A673 (cell line): ENCODE measurements at regions not wholly inside any gene's neighbourhood (a gene's known extent, or its start where the extent isn't known, plus 50 kb on each side); places are given as distances from the start of the nearest gene placed in this dataset.

ENCODE experiments used
- BruUV-seq: library from RNA; stranded (reverse); fragments of 400-500 nt; replicated peaks from 2 replicates; lab custom pipeline; 2021; lab: Mats Ljungman, UMichigan
- CTCF ChIA-PET: fragments of 300-600 bp; sonication (Branson Sonifier 250); formaldehyde crosslinking; loops from one replicate; lab custom pipeline; 2022; ENCODE audit warnings: antibody characterized with exemption; lab: Charles Lee
- POLR2A ChIA-PET: fragments of 300-600 bp; sonication (Branson Sonifier 250); formaldehyde crosslinking; loops from one replicate; lab custom pipeline; 2022; ENCODE audit warnings: antibody characterized with exemption; ENCODE audit not compliant: low non-redundant PET; lab: Charles Lee
- DNase-seq: peaks from one replicate; pipeline ENCODE4 v3.0.0-alpha.2; 2015; ENCODE audit warnings: low spot score
- H3K27ac ChIP-seq: fragments of 200-600 bp; sonication (generic); 2 replicates; pipeline ENCODE4 v1.5.1; 2016; ENCODE audit warnings: mixed run types, low read depth, mild to moderate bottlenecking, mixed read lengths, antibody characterized with exemption, low read length; ENCODE audit not compliant: poor library complexity, severe bottlenecking
- H3K27me3 ChIP-seq: fragments of 200-600 bp; sonication (generic); replicated peaks from 2 replicates; pipeline ENCODE4 v1.6.1; 2017; ENCODE audit warnings: mixed run types, low read depth, mild to moderate bottlenecking, mixed read lengths, antibody characterized with exemption, low read length; ENCODE audit not compliant: insufficient read depth, poor library complexity
- H3K36me3 ChIP-seq: fragments of 200-600 bp; sonication (generic); 2 replicates; pipeline ENCODE4 v1.6.1; 2016; ENCODE audit warnings: mixed run types, mild to moderate bottlenecking, mixed read lengths, antibody characterized with exemption, low read length; ENCODE audit not compliant: insufficient read depth, poor library complexity, severe bottlenecking
- H3K4me1 ChIP-seq: fragments of 200-600 bp; sonication (generic); 2 replicates; pipeline ENCODE4 v1.6.1; 2017; ENCODE audit warnings: mixed run types, mild to moderate bottlenecking, mixed read lengths, antibody characterized with exemption, low read length; ENCODE audit not compliant: insufficient read depth, poor library complexity, severe bottlenecking
- H3K4me3 ChIP-seq: fragments of 200-600 bp; sonication (generic); 2 replicates; pipeline ENCODE4 v1.5.1; 2016; ENCODE audit warnings: low read depth, mixed run types, mild to moderate bottlenecking, mixed read lengths, low read length; ENCODE audit not compliant: poor library complexity, severe bottlenecking
- H3K9me3 ChIP-seq: fragments of 200-600 bp; sonication (generic); 2 replicates; pipeline ENCODE4 v1.6.1; 2016; ENCODE audit warnings: mixed run types, low read depth, mild to moderate bottlenecking, mixed read lengths, antibody characterized with exemption, low read length; ENCODE audit not compliant: poor library complexity, severe bottlenecking
- EZH2 ChIP-seq: fragments of 200-600 bp; sonication (generic); IDR thresholded peaks from 2 replicates; pipeline ENCODE4 v1.6.1; 2017; ENCODE audit warnings: borderline replicate concordance, low read depth, mild to moderate bottlenecking, mixed read lengths, antibody characterized with exemption, low read length; ENCODE audit not compliant: poor library complexity, severe bottlenecking
- intact Hi-C: fragments of 100-400 bp; cut with micrococcal nuclease; formaldehyde crosslinking; loops from one replicate; pipeline ENCODE4 v1.10.0; 2022; ENCODE audit not compliant: unreplicated experiment
- TF ChIP-seq, protein P1 (sequence below): fragments of 300-800, 200-600 bp; sonication (generic); conservative IDR thresholded peaks from 2 replicates; pipeline ENCODE4 v1.5.1; 2017; ENCODE audit warnings: low read depth, mild to moderate bottlenecking, antibody characterized with exemption, low read length, moderate library complexity, mixed read lengths

DNA sequence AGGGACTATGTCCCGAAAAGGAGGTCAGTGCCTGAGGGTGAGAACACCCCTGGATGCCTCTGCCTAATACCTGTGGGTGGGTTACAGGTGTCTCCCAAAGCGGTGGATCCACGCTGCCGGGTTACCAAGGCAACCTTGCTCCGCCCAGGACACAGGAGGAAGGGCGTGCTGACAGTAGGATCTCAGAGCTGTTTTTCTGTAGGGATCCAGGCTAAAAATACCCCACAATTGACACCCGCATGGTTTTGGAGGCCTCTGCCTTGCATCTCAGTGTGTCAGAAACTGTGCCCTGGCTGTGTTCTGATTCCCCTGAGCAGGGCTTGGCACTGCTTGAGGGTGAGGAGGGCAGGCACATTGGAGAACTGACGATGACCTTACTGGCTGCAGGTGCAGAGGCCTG is 118.0 kb downstream of the IER5 start:
- Histone ChIP-seq H3K9me3 (no peaks in the 10 kb centered on the region), H3K36me3 (no peaks in the 10 kb centered on the region), H3K27ac (no peak overlapping the region), H3K4me1 (no peaks in the 10 kb centered on the region), H3K27me3 (peaks cover 21% of the 10 kb centered on the region), H3K4me3 (no peak overlapping the region)
- no peak for TF ChIP-seq EZH2
- TF ChIP-seq, protein P1, sequence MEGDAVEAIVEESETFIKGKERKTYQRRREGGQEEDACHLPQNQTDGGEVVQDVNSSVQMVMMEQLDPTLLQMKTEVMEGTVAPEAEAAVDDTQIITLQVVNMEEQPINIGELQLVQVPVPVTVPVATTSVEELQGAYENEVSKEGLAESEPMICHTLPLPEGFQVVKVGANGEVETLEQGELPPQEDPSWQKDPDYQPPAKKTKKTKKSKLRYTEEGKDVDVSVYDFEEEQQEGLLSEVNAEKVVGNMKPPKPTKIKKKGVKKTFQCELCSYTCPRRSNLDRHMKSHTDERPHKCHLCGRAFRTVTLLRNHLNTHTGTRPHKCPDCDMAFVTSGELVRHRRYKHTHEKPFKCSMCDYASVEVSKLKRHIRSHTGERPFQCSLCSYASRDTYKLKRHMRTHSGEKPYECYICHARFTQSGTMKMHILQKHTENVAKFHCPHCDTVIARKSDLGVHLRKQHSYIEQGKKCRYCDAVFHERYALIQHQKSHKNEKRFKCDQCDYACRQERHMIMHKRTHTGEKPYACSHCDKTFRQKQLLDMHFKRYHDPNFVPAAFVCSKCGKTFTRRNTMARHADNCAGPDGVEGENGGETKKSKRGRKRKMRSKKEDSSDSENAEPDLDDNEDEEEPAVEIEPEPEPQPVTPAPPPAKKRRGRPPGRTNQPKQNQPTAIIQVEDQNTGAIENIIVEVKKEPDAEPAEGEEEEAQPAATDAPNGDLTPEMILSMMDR = no peak
- intact Hi-C loops = no loop called here
- POLR2A ChIA-PET = no interaction called here
- no peak for DNase-seq
- no TSS peak for BruUV-seq
- CTCF ChIA-PET = no interaction called here

DNA sequence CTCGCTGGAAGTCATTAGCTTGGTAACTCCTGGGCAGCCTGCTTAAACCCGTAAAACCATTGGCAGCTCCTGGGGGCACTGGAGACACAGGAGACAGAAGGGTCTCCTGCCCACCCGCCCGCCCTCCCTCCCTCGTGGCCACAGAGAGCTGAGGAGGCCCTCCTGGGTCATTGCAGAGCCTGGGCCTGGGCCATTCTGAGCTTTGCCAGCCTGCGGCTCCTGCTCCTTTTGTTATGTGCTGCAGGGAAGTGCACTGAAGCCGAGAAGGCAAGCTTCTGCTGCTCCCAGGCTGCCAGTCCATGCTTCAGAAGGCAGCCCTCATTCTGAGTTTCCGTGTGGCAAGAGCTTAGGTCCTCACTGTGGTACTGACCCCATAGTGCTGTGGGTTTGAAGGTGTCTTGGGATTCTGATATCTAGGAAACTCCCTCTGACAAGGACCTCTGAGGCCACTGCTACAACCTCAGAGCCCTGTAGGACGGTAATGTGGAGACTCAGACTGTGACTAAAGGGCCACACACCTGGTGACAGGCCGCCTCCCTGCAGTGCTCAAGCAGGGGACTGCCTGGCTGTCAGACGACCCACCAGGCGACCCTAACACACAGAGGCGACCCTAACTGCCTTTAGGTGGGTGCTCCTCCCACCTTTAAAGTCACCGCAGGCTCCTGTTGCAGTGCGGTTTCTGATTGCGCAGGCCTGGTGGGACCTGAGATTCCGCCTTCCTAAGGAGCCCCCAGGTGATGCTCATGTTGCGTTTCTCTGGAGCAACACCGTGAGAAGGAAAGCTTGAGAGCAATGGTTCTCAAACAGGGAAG is 118.7 kb downstream of the IER5 start:
- no peak for TF ChIP-seq EZH2
- TF ChIP-seq, protein P1 = no peak
- intact Hi-C loops = no loop called here
- H3K27ac ChIP-seq = no peak overlapping the region
- ChIA-PET CTCF (no interaction called here), POLR2A (no interaction called here)
- no peak for DNase-seq
- no peaks in the 10 kb centered on the region for H3K9me3 ChIP-seq
- BruUV-seq = no TSS peak
- peaks cover 27% of the 10 kb centered on the region for H3K27me3 ChIP-seq
- no peak overlapping the region for H3K4me3 ChIP-seq
- no peaks in the 10 kb centered on the region for H3K4me1 ChIP-seq
- H3K36me3 ChIP-seq = no peaks in the 10 kb centered on the region

GRCh38 chr1:181208083-181208482 is 119.6 kb downstream of the IER5 start:
- H3K36me3 ChIP-seq = no peaks in the 10 kb centered on the region
- intact Hi-C loops = no loop called here
- no TSS peak for BruUV-seq
- no peaks in the 10 kb centered on the region for H3K9me3 ChIP-seq
- ChIA-PET CTCF (no interaction called here), POLR2A (no interaction called here)
- no peak for DNase-seq
- peaks cover 33% of the 10 kb centered on the region for H3K27me3 ChIP-seq
- TF ChIP-seq EZH2 = no peak
- TF ChIP-seq, protein P1 = no peak
- H3K27ac ChIP-seq = no peak overlapping the region
- no peak overlapping the region for H3K4me3 ChIP-seq
- H3K4me1 ChIP-seq = no peaks in the 10 kb centered on the region
